Progenitor cell of endocrine pancreas (in vitro differentiated cells): ENCODE measurements at regions not wholly inside any gene's neighbourhood (a gene's known extent, or its start where the extent isn't known, plus 50 kb on each side); places are given as distances from the start of the nearest gene placed in this dataset.

Source experiments
- DNase-seq: peaks from one replicate; pipeline ENCODE4 v3.0.0; 2021; ENCODE audit warnings: low spot score; ENCODE audit not compliant: unreplicated experiment
- H3K27ac Mint-ChIP-seq: 2 replicates; pipeline ENCODE4 v1.8.0; 2021; ENCODE audit warnings: mild to moderate bottlenecking, moderate library complexity, mixed read lengths
- H3K27me3 Mint-ChIP-seq: 2 replicates; pipeline ENCODE4 v1.8.0; 2021; ENCODE audit warnings: mixed read lengths
- H3K36me3 Mint-ChIP-seq: 2 replicates; pipeline ENCODE4 v1.8.0; 2022; ENCODE audit warnings: mixed read lengths; ENCODE audit not compliant: insufficient read depth
- H3K4me1 Mint-ChIP-seq: 2 replicates; pipeline ENCODE4 v1.8.0; 2021; ENCODE audit warnings: low read depth, mixed read lengths
- H3K4me3 Mint-ChIP-seq: 2 replicates; pipeline ENCODE4 v1.8.0; 2021; ENCODE audit warnings: low read depth, mild to moderate bottlenecking, moderate library complexity, mixed read lengths
- H3K9me3 Mint-ChIP-seq: 2 replicates; pipeline ENCODE4 v1.8.0; 2021; ENCODE audit warnings: low read depth, mixed read lengths
- TF ChIP-seq, protein P1 (sequence below): fragments of 200-600 bp; sonication (generic); IDR thresholded peaks from one replicate; pipeline ENCODE4 v1.5.0; 2021; ENCODE audit warnings: antibody characterized with exemption, mild to moderate bottlenecking; ENCODE audit not compliant: unreplicated experiment

GRCh38 chr10:107984581-107984980 lies 820.1 kb upstream of the SORCS1 start:
- Mint-ChIP-seq H3K4me1 (no peaks in the 10 kb centered on the region), H3K36me3 (no peaks in the 10 kb centered on the region), H3K4me3 (no peak overlapping the region), H3K27ac (no peak overlapping the region), H3K27me3 (no peaks in the 10 kb centered on the region), H3K9me3 (no peaks in the 10 kb centered on the region)
- TF ChIP-seq, protein P1, sequence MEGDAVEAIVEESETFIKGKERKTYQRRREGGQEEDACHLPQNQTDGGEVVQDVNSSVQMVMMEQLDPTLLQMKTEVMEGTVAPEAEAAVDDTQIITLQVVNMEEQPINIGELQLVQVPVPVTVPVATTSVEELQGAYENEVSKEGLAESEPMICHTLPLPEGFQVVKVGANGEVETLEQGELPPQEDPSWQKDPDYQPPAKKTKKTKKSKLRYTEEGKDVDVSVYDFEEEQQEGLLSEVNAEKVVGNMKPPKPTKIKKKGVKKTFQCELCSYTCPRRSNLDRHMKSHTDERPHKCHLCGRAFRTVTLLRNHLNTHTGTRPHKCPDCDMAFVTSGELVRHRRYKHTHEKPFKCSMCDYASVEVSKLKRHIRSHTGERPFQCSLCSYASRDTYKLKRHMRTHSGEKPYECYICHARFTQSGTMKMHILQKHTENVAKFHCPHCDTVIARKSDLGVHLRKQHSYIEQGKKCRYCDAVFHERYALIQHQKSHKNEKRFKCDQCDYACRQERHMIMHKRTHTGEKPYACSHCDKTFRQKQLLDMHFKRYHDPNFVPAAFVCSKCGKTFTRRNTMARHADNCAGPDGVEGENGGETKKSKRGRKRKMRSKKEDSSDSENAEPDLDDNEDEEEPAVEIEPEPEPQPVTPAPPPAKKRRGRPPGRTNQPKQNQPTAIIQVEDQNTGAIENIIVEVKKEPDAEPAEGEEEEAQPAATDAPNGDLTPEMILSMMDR: no peak
- DNase-seq: no peak

DNA sequence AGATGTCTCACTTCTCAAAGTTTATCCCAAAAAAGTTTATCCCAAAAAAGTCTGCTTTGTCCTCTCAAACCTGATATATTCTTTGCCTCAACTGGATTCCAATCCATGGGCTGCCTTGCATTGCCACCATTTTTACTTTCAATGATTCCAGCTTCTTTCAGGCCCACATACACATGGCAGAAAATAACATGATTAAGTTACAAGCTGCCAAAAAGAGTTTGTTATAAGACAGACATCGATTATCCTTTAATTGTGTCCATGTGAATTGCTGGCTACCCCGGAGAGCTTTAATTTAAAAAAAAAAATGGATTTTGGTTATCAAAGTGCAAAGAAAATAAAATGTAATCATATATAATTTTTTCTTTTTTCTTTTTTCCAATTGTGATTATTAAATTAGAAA lies 819.6 kb upstream of the SORCS1 start:
- Mint-ChIP-seq H3K4me3 (no peak overlapping the region), H3K27me3 (no peaks in the 10 kb centered on the region), H3K4me1 (no peaks in the 10 kb centered on the region), H3K36me3 (no peaks in the 10 kb centered on the region), H3K27ac (no peak overlapping the region), H3K9me3 (no peaks in the 10 kb centered on the region)
- DNase-seq: no peak
- TF ChIP-seq, protein P1: no peak

- no peak overlapping the region for H3K4me3 Mint-ChIP-seq
- TF ChIP-seq, protein P1: no peak
- peaks cover 5% of the 10 kb centered on the region for H3K9me3 Mint-ChIP-seq
- H3K36me3 Mint-ChIP-seq: no peaks in the 10 kb centered on the region
- H3K27me3 Mint-ChIP-seq: no peaks in the 10 kb centered on the region
- no peak overlapping the region for H3K27ac Mint-ChIP-seq
- no peaks in the 10 kb centered on the region for H3K4me1 Mint-ChIP-seq
- DNase-seq: no peak
These were observed 813.9 kb upstream of the SORCS1 start for GRCh38 chr10:107978455-107978854.

DNA sequence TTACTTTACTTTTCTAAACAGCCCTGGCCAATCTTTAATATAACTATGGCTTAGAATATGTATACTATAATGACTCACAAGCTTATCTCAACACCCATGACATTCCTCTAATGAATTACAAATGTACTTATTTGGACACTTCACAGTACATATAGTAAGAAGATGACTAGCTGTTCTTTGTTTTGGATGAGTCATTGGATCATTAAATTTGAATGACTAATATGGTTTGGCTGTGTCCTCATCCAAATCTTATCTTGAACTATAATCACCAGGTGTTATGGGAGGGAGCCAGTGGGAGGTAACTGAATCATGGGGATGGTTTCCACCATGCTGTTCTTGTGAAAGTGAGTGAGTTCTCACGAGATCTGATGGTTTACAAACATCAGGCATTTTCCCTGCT lies 807.5 kb upstream of the SORCS1 start:
- DNase-seq: no peak
- H3K36me3 Mint-ChIP-seq: no peaks in the 10 kb centered on the region
- H3K27me3 Mint-ChIP-seq: no peaks in the 10 kb centered on the region
- no peak overlapping the region for H3K27ac Mint-ChIP-seq
- peaks cover 7% of the 10 kb centered on the region for H3K9me3 Mint-ChIP-seq
- H3K4me3 Mint-ChIP-seq: no peak overlapping the region
- H3K4me1 Mint-ChIP-seq: peaks cover 7% of the 10 kb centered on the region
- TF ChIP-seq, protein P1: no peak

DNA sequence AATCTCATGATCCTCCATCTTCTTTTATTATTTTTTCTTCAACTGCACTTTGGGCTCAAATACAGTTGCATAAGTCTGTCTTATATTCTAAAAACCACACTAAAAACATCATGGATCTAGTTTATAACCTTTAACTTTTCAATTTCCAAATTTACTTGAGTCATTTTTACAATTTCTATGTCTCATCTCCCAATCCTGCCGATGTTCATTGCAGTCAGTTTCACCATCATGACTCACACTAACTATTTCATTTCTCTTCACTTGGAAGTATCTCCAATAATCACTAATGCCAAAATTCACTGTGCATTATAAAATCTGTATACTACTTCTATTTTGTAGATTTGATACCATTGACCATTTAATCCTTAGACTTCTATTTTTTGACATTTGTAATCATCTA lies 806.9 kb upstream of the SORCS1 start:
- H3K36me3 Mint-ChIP-seq: no peaks in the 10 kb centered on the region
- no peak for DNase-seq

More for the DNA sequence above, 806.9 kb upstream of the SORCS1 start:
- TF ChIP-seq, protein P1: no peak
- peaks cover 7% of the 10 kb centered on the region for H3K9me3 Mint-ChIP-seq
- no peak overlapping the region for H3K27ac Mint-ChIP-seq
- H3K27me3 Mint-ChIP-seq: no peaks in the 10 kb centered on the region
- no peak overlapping the region for H3K4me3 Mint-ChIP-seq
- H3K4me1 Mint-ChIP-seq: peaks cover 7% of the 10 kb centered on the region
